Inferior parietal cortex (tissue), 1 donor: ENCODE measurements at regions not wholly inside any gene's neighbourhood (a gene's known extent, or its start where the extent isn't known, plus 50 kb on each side); places are given as distances from the start of the nearest gene placed in this dataset.
"Not testable (repeated sequence)": the region's sequence is repeated elsewhere in the genome, so short reads cannot be mapped to it uniquely, and the experiment has no call there.

ENCODE experiments used
- DNase-seq: peaks from one replicate; pipeline ENCODE4 v3.0.0-alpha.2; 2016; ENCODE audit errors: extremely low spot score

- no peak for DNase-seq
Observed at GRCh38 chr2:217001740-217002139, 141.9 kb upstream of the TNP1 start.

DNA sequence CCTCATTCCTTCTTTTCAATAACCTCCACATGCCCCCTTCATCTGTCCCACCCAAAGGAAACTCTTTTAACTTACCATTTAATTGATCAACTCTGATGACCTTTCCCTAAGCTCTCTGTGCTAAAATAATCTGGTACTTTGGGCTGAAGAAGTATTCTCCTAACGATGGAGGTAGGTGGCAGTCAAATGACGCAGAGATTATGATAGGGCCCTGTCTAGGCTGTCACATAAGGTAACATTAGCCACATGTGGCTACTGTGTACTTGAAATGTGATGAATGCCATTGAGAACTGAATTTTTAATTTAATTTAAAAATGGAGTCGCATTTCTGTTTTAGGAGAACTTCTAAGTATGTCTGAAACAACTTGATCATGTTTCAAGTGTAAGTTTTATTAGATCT lies 140.5 kb upstream of the TNP1 start:
- no peak for DNase-seq

DNA sequence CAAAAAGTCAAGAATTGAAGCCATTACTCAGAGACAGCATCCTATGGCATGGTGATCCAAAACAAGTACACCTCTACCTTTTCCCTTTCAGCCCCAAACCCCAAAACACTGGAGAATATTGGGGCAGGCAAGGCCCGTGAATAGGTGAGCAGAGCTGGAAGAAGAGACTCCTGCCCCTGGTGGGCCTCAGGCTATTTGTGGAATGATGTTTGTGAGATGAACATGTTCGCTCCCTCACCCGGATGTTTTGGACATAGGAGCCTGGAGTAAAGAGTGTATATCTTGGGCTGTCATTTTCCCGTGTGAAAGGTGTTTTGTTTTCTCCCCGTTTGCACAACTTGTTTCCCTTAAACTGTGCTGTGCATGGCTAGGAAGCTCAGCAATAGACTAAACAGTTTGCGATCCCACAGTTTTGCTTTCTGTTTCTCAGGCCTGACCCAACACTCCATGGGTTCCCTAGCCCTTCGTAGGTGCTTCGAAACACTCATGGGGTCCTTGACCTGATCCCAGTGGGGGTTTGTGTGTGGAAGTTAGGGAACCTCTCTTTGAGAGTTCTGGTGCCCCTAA lies 136.5 kb upstream of the TNP1 start:
- DNase-seq, result no peak

DNA sequence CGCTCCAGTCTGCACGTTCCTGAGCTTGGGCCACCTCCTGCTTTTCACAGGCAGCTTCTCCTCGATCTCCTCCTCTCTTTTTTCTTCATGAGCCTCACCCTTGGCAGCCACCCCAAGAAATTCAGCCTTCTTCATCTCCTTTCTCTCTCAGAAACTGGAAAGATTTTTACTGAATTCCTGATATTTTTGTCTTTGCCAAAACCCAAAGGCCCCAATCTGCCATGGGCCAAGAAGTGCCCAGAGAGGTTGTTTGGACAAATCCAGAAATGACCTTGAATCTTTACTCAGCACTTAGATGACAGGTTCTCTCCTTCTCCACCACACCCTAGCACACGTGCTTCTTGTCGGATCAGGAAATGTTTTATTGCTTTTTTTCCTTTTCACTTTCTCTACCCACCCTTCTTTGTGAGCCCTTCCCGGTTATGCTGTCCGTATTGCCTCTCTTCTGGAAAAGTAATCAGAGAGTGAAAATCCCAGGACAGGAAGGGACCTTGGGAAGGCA lies 134.5 kb upstream of the TNP1 start:
- DNase-seq, result no peak

DNA sequence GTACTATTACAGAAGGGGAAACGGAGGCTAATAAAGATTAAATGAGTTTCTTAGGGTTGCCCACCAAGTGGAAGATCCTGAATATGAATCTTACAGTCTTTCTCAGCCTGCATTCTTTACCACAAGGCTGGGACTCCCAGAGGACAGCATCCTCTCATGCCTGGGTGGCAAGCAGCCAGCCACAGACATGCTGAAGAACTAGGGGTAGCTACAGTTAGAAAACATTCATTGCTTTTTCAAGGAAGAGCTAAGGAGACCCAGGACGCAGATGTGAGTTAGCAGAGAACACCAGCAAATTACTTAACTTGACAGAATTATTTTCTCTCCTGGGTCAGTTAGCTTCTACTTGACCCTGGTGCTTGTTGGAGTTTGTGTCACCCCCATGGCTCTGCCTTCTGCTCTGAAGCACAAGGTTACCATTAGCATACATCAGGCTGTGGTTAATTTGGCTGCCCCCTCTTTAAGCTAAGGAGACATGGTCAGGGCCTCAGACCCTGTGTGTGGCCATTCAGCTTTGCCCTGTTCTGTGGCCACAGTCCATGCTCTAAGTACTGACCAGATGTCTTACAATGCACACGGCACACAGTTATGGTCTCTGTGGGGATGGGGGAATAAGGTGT lies 132.3 kb upstream of the TNP1 start:
- DNase-seq, result no peak

GRCh38 chr2:216991563-216991962 lies 131.7 kb upstream of the TNP1 start:
- DNase-seq, result no peak

DNA sequence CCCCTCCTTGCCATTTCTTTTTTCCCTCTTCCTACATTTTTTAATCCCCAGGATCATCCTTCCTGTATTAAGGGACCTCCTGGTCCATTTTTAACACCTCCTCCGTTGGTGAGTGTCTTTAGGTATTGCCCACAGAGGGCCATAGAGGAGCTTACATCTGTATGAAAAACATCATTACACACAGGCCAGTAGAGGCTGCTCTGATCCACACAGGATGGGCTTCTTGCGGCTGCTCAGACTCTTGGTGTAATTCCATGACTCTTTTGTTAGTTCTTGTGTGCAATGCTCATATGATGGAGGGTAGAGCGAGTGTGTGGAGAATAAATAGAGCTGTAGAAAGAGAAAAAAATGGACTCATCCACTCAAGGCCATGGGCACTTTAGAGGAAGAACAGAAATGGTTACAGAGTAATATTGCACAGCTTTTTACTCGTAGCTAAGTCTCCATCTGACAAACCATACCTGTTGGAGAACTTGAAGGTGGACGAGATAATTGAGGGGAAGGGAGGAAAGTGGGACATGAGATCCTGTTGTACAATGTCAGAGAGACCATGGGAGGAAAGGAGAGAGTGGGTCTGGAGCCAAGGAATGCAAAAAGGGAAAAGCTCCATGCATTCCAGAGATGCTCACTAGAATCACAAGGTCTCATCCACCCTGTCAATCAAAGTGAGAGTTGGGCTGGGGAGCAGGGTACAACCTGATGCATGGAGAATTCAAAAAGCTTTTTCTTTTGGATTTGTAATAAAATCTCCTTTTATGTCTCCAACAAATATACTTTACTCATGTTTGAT lies 129.7 kb upstream of the TNP1 start:
- no peak for DNase-seq

GRCh38 chr2:216987252-216987821 lies 127.5 kb upstream of the TNP1 start:
- no peak for DNase-seq

DNA sequence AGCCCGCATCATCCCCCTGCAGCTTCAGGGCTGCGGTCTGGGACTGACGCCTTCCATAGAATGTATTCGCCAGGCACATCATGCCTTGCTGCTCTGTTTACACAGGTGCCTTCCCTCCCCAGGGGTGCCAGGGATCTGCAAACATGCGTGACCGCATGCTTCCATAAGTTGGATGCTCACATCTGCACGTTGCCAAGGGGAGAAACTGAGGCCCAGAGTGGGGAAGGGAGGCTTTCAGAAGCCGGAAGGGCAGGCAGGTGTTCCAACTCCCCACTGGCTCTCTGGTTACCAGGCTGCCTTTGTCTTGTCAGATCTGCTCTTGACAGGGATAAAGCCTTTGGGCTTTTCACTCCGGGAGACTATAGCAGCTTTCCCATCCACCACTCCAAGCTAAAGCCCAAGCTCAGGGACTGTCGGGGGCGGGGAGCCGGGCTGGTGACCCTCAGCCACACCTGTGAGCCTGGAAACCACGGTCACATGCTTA lies 125.8 kb upstream of the TNP1 start:
- no peak for DNase-seq

DNA sequence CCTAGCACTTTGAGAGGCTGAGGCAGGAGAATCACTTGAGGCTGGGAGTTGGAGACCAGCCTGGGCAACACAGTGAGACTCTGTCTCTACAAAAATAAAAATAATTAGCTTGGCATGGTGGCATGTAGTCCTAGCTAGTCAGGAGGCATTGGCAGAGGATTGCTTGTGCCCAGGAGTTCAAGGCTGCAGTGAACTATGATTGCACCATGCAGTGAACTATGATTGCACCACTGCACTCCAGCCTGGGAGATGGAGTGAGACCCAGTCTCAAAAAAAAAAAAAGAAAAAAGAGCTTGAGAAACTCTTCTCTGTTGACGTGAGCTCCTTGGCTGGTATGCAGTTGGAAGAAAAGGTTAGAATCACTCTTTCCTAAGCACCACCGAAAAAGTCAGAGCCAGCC lies 125.1 kb upstream of the TNP1 start:
- no peak for DNase-seq

GRCh38 chr2:216981951-216982350 lies 122.1 kb upstream of the TNP1 start:
- DNase-seq, result not testable (repeated sequence)

DNA sequence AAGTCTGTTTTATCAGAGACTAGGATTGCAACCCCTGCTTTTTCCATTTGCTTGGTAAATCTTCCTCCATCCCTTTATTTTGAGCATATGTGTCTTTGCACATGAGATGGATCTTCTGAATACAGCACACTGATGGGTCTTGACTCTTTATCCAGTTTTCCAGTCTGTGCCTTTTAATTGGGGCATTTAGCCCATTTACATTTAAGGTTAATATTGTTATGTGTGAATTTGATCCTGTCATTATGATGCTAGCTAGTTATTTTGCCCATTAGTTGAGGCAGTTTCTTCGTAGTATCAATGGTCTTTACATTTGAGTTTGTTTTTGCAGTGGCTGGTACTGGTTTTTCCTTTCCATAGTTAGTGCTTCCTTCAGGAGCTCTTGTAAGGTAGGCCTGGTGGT lies 120.6 kb upstream of the TNP1 start:
- DNase-seq, result not testable (repeated sequence)

DNA sequence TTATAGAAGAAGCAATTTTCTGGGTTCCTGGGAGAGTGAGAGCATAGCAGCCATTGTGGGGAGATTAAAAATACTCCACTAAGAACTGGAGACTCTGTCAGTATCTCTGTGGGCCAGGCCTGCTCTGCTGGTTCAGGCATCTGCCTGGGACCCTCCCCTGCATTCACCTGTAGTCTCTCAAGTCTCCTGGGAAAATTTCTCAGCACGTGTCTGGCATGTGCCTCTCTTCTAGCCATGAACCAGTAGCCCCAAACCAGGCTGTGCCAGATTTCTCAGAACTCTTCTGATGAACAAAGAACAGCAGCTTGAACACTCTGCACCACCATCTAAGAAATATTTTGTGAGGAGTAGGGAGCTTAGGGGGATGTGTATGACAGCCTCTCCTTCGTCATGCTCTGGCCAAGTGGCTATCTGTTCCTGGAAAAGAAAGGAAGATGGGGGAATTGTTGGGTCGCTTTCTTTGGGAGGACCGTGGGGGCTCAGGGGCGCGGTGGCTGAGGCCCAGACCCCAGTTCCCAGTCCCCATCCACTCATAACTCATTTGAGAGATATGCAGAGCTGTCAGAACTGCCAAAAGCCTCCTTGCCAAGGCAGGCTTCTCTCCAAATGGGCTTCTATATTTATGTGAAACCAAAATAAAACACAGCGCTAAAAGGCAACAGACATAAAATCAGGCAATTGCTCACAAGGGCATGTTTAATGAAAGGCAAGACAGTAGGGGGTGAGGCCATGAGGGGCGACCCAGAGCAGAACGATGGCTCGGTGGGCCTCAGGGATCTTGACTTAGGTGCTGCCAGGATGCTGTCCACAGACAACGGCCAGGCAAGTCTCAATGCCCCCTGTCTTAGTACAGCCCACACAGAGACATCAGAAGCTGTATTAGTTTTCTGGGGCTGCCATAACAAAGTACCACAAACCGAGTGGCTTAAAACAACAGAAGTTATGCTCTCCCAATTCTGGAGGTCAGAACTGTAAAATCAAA lies 114.7 kb upstream of the TNP1 start:
- DNase-seq, result no peak

GRCh38 chr2:216971593-216971992 lies 111.7 kb upstream of the TNP1 start:
- DNase-seq, result no peak

DNA sequence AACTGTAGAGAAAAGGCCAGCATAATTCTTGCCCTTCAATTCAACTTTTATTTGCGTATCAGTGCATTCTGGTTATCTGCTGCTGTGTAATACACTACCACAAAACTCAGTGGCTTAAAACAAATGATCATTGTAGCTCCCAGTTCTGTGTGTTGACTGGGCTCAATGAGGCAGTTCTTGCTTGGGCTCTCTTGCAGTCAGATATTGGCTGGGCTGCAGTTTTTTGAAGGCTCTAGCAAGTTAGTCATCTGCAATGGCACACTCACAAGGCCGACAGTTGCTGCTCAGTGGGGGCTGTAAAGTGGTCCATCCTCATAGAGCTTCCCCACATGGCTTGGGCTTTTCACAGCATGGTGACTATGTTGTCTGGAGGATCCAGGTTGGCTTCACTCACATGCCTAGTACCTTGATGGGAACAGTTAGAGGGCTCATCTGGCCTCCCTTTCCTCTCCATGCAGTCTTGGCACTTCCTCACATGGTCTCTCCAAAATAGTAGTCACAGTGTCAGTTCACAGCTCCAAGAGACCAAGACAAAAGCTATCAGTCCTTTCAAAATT lies 110.6 kb upstream of the TNP1 start:
- no peak for DNase-seq

GRCh38 chr2:216967889-216968288 lies 108.0 kb upstream of the TNP1 start:
- DNase-seq, result no peak

GRCh38 chr2:216960671-216961268 lies 100.9 kb upstream of the TNP1 start:
- no peak for DNase-seq

DNA sequence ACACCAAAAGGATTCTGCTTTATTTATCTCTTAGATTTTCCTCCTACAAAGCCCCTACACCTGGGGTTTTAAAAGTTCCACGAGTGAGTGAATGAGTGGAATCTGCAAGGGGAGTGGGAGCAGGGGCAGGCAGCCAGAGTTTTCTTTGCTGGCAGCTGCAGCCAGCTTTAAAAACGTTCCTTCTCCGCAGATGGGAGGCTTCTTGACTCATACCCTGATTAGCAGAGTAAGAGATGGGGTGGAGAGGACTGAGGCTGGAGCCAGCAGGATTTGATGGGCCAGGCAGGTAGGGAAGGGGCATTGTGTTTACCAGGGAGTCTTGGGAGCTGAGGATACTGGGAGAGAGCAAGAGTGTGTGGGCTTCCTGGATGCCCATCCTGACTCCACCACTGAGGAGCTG lies 99.6 kb upstream of the TNP1 start:
- no peak for DNase-seq

- DNase-seq, result no peak
Observed at GRCh38 chr2:216956820-216957493, 97.1 kb upstream of the TNP1 start.

- no peak for DNase-seq
Observed at GRCh38 chr2:216951171-216951570, 91.3 kb upstream of the TNP1 start.
